Stimulated activated CD8-positive, alpha-beta memory T cell treated with anti-CD3 and anti-CD28 coated beads, Interleukin-7, amount 100 ng/mL, for 24 hours (primary cell): ENCODE measurements at regions not wholly inside any gene's neighbourhood (a gene's known extent, or its start where the extent isn't known, plus 50 kb on each side); places are given as distances from the start of the nearest gene placed in this dataset.

Experiments used
- DNase-seq: peaks from one replicate; pipeline ENCODE4 v3.0.0-alpha.2; 2020; ENCODE audit warnings: low read depth

DNA sequence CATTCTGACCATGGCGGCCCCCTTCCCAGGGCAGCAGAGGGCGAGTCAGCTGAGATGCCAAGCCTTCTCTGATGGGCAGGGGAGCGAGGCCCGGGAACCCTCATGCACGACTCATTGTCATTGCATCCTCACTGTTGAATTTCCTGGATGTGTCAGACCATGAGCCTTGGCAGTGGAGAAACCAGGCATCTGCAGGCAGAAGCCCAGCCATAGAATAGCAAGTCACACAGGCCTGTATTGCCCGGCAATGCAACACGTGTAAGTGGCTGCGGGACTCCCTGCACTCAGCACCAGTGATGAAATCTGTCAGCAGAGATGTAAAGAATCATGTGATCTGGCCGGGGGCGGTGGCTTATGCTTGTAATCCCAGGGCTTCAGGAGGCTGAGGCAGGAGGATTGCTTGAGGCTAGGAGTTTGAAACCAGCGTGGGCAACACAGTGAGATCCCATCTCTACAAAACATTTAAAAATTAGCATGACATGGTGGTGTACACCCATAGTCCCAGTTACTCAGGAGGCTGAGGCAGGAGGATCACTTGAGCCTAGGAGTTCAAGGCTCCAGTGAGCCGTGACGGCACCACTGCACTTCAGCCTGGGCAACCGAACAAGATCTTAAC lies 199.7 kb downstream of the KATNAL1 start:
- DNase-seq: no peak

GRCh38 chr13:30107121-30107520 lies 200.2 kb downstream of the KATNAL1 start:
- DNase-seq: no peak

DNA sequence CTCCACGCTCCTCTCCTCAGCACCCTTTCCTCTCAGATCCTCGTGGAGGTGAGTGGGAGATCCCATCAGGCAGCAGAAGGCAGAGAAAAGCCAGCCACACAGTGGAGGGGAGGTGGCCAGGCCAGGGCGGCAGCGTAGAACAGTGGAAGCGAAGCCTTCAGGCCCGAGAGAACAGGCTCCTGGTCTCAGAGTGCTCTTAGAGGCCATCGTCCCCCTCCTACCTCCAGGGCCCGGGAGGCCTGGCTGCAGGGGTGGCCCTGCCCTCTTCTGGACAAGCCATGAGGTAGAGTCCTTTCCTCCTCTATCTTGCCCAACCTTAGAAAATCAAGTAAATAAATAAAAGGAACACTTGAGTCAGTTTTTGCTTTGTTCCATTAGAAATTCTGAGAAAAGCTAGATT lies 202.0 kb downstream of the KATNAL1 start:
- DNase-seq: no peak

DNA sequence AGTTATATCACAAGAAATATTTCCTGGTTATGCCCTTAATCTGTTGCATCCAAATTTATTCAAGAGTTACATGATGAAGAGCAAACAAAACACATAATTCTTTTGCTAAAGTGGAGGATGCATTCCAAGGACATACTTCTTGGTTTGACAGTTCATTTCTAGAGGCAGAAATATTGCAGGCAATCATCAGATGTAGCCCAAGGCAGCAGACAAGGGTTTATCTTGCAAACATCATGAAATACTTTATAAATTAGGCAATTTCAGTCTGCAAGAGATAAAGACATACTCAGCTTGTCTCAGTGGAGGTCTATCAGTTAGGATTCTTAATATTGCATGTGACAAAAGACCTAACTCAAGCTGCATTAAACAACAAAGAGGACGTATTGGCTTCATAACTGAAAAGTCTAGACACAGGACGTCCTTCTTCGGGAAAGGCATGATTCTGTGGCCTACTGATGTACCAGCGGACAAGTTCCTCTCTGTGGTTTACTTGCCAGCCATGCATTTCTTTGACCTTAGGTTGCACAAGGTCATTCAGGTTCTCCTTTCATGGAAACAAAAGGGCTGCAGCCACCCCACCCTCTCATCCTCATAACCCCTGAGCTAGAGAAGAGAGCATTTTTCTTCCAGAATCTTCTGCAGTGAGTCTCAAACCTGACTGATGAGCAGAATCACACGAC lies 204.1 kb downstream of the KATNAL1 start:
- DNase-seq: no peak

GRCh38 chr13:30100226-30100625 lies 207.1 kb downstream of the KATNAL1 start:
- DNase-seq: no peak

GRCh38 chr13:30097701-30098100 lies 209.7 kb downstream of the KATNAL1 start:
- DNase-seq: no peak

- DNase-seq: no peak
These were observed 210.3 kb downstream of the KATNAL1 start for GRCh38 chr13:30097089-30097488.

DNA sequence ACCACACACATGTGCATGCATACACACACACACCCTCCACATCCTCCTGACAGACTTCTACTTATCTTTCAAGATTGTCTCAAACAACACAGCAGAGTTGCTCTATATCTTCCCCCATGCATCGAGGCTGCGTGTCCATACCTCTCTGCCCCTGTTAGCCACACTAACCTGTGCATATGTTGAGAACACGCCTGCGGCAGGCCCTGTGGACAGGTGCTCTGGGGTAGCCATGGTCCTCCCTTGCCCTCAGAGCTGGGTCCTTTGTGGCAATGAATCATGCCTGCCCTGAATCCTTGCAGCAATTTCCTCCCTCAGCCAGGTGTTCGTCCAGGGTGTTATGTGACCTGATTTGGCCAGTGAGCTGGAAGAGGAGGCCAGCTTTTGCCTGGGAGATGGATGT lies 213.3 kb downstream of the KATNAL1 start:
- DNase-seq: no peak

DNA sequence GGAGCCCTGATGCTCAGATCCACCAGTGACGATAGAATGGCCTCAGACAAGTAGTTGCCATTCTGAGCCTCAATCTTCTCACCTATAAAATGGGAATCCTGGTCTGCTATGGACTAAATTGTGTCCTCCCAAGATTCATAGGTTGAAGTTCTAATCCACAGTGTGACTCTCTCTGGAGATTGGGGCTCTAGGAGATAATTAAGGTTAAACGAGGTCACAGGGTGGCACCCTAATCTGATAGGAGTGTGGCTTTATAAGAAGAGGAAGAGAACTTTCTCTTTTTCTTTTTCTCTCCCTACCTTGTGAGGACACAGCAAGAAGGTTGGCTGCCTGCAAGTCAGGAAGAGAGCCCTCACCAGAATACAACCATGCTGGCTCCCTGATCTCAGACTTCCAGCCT lies 214.1 kb downstream of the KATNAL1 start:
- no peak for DNase-seq

DNA sequence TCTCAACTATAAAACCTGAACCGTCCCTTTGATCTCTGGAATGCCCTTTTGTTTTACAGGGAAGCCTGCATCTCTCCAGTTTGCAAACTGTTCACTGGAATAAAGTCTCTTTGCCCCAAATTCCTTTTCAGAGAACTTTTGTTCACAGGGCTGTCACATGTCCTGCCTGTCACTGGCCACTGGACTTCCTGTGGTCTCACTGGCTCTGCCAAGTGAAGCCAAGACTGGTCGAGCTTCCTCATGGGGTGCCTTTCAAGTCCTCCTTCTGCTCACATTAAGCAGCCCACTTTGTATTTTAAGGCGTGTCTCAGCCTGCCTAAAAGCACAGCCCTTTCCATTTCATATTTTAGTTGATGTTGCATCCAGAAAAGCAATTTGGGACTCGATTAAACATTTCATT lies 215.7 kb downstream of the KATNAL1 start:
- DNase-seq: no peak

GRCh38 chr13:30091035-30091434 lies 216.3 kb downstream of the KATNAL1 start:
- DNase-seq: no peak

DNA sequence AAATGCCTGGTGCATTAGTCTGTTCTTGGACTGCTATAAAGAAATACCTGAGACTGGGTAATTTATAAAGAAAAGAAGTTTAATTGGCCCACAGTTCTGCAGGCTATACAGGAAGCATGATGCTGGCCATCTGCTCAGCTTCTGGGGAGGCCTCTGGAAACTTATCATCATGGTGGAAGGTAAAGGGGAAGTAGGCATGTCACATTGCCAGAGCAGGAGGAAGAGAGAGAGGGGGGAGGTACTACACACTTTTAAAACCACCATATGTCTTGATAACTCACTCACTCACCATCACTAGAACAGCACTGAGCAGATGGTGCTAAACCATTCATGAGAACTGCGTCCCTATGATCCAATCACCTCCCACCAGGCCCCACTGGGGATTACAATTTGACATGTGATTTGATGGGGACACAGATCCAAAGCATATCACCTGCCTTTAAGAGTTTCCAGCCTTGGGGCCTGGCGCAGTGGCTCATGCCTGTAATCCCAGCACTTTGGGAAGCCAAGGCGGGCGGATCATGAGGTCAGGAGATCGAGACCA lies 219.0 kb downstream of the KATNAL1 start:
- no peak for DNase-seq

GRCh38 chr13:30085087-30085486 lies 222.3 kb downstream of the KATNAL1 start:
- no peak for DNase-seq

GRCh38 chr13:30082391-30082790 lies 225.0 kb downstream of the KATNAL1 start:
- no peak for DNase-seq

DNA sequence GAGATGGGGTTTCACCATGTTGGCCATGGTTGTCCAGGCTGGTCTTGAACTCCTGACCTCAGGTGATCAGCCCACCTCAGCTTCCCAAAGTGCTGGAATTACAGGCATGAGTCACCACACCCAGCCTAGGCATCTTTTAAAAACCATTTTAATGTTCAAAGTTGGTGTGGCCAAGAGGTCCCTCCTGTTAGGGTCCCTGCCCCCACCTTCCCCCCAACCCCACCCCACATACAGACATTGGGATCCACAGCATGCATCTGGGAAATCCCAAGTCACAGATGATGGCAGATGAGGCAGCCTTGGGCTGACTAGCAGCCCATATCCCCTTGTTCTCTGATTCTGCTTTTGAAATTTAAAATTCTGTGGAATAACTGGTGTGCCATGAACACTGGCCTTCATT lies 226.0 kb downstream of the KATNAL1 start:
- no peak for DNase-seq

DNA sequence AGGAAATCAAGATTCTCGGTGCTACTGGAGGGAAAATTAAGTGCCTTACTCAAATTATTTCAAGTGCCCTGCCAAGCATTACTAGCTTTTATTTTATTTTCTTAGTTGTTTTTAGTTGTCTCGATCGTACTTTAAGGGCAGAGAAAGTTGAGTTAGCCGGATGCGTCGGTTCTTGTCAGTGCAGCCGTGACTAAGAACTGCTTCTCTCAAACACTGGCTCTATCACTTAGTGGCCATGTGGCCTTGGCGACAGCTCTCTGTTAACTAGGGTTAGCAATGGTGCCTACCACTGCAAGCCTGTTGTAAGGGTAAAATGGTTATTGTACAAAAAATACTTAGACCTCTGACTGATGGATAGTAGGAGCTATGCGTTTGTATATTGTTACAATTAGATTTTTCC lies 227.8 kb downstream of the KATNAL1 start:
- no peak for DNase-seq

GRCh38 chr13:30078059-30078458 lies 227.6 kb upstream of the UBL3 start:
- no peak for DNase-seq

DNA sequence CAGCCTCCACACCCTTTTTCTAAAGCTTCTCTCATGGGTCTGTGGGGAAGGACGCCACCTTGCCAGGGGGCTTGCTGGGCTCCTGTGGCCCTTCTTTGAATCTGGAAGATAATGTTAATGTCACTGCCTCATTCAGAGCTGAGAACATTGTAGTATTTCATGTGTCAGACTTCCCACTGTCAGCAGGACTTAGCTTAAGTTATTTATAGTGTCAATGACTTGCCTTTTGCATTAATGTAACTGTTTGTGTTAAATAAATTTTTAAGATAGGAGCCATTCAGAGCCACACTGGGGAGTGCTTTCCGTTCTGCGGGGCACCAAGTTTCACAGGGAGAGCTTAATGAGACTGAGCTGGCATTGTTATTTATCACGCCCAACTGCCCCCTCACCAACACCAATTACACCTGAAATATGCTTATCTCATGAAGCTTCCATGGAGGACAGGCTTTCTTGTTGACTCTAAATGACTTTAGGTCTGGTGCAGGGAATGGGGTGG lies 226.9 kb upstream of the UBL3 start:
- DNase-seq: no peak

DNA sequence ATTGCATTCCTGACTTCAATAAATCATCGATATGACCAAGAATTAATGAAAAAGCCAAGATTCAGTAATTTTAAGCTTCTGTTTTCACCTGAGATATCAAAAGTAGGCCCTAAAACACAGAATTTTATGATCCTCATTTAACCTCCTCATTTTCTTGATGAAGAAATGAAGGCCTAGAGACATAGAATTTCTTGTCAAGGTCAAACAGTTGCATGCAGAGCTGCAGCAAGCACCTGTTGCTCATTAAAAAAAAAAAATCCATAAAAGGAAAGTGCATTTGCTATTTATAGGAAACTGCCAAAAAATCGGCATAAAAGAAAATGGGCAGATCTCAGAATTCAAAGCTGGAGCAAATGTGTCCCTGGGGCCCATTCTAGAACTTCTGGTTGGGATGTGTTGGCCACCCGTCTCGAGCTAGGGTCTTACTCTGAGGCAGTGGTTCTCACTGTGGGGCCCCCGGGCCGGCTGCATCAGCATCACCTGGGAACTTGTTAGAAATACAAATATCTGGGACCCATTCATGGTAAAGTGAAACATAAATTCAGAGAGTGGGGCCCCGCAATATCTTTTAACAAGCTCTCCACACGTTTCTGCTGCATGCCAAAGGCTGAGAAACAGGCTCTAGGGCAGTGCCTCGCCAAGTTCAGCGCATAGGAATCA lies 224.7 kb upstream of the UBL3 start:
- no peak for DNase-seq

DNA sequence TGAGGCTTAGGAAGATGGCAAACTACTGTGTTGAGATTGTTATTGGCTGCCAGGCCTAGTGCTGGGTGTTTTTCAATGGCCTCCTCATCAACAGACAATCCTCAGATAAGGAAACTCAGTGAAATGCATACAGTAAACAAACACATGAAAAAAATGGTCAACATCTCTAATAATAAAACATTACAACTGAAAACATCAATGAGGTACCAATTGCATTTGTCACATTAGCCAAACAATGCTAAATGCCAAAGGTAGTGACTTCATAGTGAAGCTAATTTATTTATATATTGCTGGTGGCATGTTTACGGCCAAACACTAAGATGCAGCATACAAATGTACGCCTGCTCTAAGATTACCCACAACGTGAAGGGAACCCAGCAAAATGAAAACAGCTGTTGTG lies 224.0 kb upstream of the UBL3 start:
- no peak for DNase-seq

- no peak for DNase-seq
These were observed 222.4 kb upstream of the UBL3 start for GRCh38 chr13:30072818-30073186.

- DNase-seq: no peak
These were observed 221.8 kb upstream of the UBL3 start for GRCh38 chr13:30071969-30072817.
